ENCODE measurements at regions not wholly inside any gene's neighbourhood (a gene's known extent, or its start where the extent isn't known, plus 50 kb on each side); places are given as distances from the start of the nearest gene placed in this dataset.
"Not testable (repeated sequence)": the region's sequence is repeated elsewhere in the genome, so short reads cannot be mapped to it uniquely, and the experiment has no call there.

GRCh38 chr5:159645179-159645846, 271.0 kb upstream of the ADRA1B start:
- DNase-seq (ENCODE audit: low spot score) = no peak

GRCh38 chr5:159650803-159651202, 265.5 kb upstream of the ADRA1B start:
- DNase-seq (ENCODE audit: low spot score) = no peak

DNA sequence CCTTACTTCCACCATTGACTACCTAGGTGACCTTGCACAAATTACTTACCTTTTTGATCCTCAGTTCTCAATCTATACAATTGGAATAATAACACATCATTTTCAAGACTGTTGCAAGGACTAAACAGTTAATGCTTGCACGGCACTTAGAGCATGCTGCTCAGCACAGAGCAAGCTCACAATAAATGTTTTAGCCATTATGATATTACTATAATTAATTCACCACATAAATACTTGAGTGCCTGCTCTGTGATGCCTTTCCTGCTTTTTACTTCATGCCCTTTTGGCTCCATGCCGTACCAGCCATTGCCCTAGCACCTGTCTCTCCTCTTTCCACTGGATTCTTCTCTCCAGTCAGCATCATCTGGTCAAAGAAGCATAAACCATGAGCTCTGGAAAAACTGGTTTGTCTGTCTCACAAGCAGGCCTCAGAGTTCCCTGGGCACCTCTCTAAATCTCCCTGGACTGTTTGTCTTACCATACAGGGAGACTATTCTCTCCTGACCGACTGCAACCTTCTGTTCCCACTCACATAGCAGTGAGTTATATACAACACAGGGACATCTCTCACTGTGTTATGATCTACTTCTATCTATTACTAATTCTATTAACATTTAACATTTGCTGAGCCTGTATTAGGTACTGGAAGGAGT, 260.4 kb upstream of the ADRA1B start:
- DNase-seq (ENCODE audit: low spot score) = no peak

DNA sequence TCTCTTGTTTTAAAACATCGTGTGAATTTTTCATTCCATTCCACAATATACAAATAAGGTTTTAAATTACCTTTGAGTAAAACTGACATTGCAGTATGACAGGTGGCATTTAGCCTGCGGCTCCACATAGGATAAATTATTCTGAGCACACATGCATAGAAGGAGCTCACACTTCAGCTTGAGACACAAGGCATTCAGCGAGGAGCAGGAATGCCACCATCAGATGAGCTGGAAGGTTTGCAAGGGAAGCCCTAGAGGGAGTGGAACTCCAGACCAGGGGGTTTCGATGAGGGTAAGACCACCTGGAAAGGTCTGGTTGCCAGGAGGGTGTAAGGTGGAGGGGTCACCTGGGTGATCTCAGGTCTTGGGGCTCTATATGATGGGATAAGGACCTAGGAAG, 259.0 kb upstream of the ADRA1B start:
- no peak for DNase-seq (ENCODE audit: low spot score)

GRCh38 chr5:159657771-159658170, 258.5 kb upstream of the ADRA1B start:
- no peak for DNase-seq (ENCODE audit: low spot score)

DNA sequence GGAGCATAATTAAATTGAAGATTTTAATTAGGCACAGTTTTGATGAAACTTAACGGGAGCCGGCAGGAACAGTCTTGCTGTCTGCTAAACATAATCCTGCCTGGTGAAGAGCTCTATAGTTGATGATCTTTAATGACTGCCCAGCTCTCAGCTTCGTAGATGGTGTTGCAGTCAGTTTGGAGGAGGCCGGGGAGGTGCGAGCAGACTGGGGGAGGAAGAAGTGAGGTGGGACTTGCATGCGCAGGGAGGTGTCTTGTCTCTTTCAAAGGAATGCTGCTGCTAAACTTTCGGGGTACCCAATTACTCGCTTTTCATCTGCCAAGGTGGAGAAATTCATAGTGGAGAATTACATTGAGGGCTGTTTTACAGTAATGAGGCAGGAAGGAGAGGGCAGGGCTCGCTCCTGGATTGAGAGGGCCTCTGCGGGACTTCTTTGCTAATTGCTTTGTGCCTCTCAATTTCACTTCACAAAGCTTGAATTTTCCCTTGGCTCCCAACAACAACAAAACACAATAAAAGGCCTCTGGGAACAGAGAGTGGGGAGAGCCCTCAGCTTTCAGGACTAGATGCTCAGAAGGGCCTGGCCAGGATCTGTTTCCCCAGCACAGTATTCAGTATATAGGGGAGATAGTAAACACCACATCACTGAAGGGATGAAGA, 257.9 kb upstream of the ADRA1B start:
- no peak for DNase-seq (ENCODE audit: low spot score)

DNA sequence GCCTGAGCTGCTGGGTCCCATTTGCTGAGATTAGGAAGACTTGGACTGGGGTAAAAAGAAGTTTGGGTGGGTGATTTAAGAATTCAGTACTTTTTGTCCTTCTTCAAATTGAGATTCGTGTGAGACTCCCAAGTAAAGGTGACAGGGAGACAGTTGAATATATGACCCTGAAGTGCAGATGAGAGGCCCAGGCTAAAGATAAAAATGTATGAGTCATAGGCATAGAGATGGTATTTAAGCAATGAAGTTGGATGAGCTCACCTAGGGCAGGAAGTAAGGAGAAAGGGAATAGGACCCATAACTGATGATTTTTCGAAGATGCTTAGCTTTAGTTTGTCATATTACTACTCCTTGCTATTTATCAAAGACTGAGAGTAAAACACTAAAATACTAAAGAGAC, 255.9 kb upstream of the ADRA1B start:
- DNase-seq (ENCODE audit: low spot score) = no peak

DNA sequence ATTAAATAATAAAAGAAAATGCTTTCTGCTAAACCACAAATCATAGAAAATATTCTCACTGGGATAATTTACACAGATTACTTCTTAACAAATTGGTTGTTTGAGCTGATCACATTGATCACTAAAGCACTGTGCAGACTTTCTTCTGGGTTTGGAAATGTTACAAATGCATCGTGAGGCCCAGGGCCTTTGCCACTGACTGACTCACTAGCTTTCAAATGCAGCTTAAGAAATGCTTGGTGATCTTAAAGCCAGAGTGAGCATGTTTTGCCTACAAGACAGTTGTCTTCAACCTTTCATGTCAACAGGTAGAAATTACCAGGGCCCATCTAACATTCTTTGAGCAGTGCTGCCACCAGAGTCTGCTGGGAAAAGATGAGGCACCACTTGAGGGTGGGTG, 252.3 kb upstream of the ADRA1B start:
- no peak for DNase-seq (ENCODE audit: low spot score)

DNA sequence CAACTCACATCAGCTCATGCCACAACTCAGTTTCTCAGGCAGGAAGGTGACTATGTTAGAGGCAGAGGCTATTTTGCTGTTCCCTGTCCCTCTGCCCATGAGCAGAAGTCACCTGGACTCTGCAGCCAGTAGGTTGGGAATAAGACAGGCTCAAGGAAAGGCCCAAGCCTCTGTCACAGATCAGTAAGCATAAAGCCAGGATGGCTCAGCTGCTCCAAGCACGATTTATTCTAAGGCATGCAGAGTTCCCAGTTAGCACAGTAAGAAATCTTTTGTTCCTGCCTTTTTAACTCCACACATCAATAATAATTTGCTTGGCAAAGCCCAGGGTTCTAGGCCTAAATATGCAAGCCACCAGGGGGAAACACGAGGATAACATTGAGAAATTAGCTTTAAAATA, 249.0 kb upstream of the ADRA1B start:
- no peak for DNase-seq (ENCODE audit: low spot score)

GRCh38 chr5:159668556-159668955, 247.7 kb upstream of the ADRA1B start:
- DNase-seq (ENCODE audit: low spot score) = no peak

GRCh38 chr5:159669559-159669958, 246.7 kb upstream of the ADRA1B start:
- DNase-seq (ENCODE audit: low spot score) = no peak

GRCh38 chr5:159671886-159672285, 244.4 kb upstream of the ADRA1B start:
- DNase-seq (ENCODE audit: low spot score) = no peak

GRCh38 chr5:159673538-159673937, 242.7 kb upstream of the ADRA1B start:
- no peak for DNase-seq (ENCODE audit: low spot score)

DNA sequence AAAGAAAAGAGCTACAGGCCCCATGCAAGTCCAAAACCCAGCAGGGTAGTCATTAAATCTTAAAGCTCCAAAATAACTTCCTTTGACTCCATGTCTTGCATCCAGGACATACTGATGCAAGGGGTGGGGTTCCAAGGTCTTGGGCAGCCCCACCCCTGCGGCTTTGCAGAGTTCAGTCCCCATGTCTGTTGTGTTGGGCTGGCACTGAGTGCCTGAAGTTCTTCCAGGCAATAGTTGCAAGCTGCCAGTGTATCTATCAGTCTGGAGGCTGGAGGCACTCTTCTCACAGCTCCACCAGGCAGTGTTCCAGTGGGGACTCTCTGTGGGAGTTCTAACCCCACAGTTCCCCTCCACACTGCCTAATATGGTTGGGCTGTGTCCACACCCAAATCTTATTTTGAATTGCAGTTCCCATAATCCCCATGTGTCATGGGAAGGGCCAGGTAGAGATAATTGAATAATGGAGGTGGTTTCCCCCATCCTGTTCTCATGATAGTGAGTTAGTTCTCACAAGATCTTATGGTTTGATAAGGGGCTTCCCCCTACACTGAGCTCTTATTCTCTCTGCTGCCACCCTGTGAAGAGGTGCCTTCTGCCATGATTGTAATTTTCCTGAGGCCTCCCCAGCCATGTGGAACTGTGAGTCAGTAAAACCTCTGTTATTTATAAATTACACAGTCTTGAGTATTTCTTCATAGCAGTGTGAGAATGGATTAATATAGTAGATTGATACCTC, 237.5 kb upstream of the ADRA1B start:
- DNase-seq (ENCODE audit: low spot score) = no peak

DNA sequence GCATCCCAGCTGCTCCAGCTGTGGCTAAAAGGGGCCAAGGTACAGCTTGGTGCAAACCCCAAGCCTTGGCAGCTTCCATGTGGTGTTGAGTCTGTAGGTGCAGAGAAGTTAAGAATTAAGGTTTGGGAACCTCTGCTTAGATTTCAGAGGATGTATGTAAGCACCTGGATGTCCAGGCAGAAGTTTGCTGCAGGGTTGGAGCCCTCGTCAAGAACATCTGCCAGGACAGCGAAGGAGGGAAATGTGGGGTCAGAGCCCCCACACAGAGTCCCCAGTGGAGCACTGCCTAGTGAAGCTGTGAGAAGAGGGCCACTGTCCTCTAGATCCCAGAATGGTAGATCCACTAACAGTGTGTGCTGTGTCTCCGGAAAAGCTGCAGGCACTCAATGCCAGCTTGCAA, 236.2 kb upstream of the ADRA1B start:
- DNase-seq (ENCODE audit: low spot score) = no peak

- no peak for DNase-seq (ENCODE audit: low spot score)
Observed at GRCh38 chr5:159681661-159682060, 234.6 kb upstream of the ADRA1B start.

DNA sequence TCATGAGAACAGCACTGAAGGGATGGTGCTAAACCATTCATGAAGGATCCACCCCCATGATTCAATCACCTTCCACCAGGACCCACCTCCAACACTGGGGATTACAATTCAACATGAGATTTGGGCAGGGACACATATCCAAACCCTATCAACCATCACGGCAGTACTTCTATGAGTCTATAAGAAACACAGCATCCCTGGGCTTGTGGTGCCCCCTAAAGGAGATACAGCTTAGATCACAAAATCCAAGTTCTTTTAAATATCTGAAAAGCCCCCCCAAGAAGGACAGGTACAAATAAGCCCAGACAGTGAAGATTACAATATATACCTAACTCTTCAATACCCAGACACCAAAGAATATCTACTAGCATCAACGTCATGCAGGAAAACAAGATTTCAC, 233.7 kb upstream of the ADRA1B start:
- DNase-seq (ENCODE audit: low spot score) = no peak

DNA sequence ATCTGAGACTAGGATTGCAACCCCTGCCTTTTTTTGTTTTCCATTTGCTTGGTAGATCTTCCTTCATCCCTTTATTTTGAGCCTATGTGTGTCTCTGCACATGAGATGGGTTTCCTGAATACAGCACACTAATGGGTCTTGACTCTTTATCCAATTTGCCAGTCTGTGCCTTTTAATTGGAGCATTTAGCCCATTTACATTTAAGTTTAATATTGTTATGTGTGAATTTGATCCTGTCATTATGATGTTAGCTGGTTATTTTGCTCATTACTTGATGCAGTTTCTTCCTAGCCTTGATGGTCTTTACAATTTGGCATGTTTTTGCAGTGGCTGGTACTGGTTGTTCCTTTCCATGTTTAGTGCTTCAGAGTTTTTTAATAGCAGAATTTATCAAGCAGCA, 228.4 kb upstream of the ADRA1B start:
- not testable (repeated sequence) for DNase-seq (ENCODE audit: low spot score)

GRCh38 chr5:159695741-159696294, 220.5 kb upstream of the ADRA1B start:
- DNase-seq (ENCODE audit: low spot score) = no peak

GRCh38 chr5:159697530-159697929, 218.8 kb upstream of the ADRA1B start:
- no peak for DNase-seq (ENCODE audit: low spot score)

DNA sequence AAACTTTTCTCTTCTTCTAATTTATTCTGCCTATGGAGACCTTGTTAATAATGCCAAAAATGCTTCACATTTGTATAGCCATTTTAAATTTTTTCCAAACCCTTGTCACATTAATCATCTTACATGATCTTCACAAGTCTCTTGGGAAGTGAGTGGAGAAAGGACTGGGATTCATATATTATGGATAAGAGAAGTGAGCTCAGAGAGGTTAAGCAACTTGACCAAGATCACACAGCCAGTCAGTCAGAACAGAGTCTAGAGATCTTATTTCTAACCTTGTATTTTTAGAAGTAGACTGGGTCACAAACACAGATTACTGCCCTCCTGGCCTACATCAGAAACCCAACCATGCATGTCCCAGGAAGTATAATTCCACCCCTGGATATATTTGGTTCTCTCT, 218.0 kb upstream of the ADRA1B start:
- no peak for DNase-seq (ENCODE audit: low spot score)

- no peak for DNase-seq (ENCODE audit: low spot score)
Observed at GRCh38 chr5:159700016-159700415, 216.3 kb upstream of the ADRA1B start.

DNA sequence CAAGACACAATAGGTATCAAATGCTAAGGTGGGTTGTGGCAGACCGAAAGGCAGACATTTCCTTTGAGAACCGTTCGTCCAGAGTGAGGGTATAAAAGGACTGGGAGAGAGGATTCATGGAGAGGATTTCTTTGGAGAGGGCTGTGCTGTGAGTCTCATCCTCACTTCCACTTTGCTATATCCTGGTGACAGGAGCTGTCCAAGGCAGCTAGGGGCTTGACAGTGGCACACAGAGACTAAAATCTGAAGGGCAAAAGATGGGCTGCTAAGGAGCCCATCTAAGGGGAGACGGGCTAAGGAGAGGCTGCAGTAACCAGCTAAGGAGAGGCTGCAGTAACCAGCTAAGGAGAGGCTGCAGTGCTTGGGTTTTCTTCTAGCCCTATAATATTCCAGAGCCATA, 214.0 kb upstream of the ADRA1B start:
- no peak for DNase-seq (ENCODE audit: low spot score)

Data from COLO829 (cell line).